HFF-Myc (cell line): ENCODE measurements at regions not wholly inside any gene's neighbourhood (a gene's known extent, or its start where the extent isn't known, plus 50 kb on each side); places are given as distances from the start of the nearest gene placed in this dataset.

Source experiments
- DNase-seq: peaks from one replicate; pipeline ENCODE4 v3.0.0-alpha.2; 2011; ENCODE audit warnings: low read depth; ENCODE audit errors: extremely low read depth
- H3K4me3 ChIP-seq: replicated peaks from 2 replicates; pipeline ENCODE4 v1.5.1; 2011; ENCODE audit warnings: low read depth, mild to moderate bottlenecking, control low read depth, low read length
- TF ChIP-seq, protein P1 (sequence below): IDR thresholded peaks from 2 replicates; pipeline ENCODE4 v1.5.1; 2012; ENCODE audit warnings: mild to moderate bottlenecking, low read depth, low read length, control low read depth; ENCODE audit errors: missing control alignments

DNA sequence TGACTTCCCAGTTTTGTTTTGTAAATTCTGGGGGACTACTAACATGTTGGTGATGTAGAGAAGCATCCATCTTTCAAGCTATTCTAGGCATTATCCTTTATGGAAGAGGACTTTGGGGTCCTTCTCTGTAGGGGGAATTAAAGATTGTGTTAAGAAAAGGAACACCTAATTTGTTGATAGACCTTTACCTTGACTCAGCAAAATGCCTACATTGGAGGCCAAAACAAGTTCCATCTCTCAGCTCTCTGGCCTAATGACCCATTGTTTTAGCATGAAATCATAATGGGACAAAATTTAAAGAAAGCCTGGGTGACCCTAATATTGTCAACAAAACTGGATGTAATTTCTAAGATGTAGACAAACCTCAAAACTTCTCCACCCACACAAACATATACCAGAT is 465.3 kb upstream of the SOX9 start:
- TF ChIP-seq, protein P1, sequence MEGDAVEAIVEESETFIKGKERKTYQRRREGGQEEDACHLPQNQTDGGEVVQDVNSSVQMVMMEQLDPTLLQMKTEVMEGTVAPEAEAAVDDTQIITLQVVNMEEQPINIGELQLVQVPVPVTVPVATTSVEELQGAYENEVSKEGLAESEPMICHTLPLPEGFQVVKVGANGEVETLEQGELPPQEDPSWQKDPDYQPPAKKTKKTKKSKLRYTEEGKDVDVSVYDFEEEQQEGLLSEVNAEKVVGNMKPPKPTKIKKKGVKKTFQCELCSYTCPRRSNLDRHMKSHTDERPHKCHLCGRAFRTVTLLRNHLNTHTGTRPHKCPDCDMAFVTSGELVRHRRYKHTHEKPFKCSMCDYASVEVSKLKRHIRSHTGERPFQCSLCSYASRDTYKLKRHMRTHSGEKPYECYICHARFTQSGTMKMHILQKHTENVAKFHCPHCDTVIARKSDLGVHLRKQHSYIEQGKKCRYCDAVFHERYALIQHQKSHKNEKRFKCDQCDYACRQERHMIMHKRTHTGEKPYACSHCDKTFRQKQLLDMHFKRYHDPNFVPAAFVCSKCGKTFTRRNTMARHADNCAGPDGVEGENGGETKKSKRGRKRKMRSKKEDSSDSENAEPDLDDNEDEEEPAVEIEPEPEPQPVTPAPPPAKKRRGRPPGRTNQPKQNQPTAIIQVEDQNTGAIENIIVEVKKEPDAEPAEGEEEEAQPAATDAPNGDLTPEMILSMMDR = no peak
- DNase-seq = no peak
- no peak overlapping the region for H3K4me3 ChIP-seq

DNA sequence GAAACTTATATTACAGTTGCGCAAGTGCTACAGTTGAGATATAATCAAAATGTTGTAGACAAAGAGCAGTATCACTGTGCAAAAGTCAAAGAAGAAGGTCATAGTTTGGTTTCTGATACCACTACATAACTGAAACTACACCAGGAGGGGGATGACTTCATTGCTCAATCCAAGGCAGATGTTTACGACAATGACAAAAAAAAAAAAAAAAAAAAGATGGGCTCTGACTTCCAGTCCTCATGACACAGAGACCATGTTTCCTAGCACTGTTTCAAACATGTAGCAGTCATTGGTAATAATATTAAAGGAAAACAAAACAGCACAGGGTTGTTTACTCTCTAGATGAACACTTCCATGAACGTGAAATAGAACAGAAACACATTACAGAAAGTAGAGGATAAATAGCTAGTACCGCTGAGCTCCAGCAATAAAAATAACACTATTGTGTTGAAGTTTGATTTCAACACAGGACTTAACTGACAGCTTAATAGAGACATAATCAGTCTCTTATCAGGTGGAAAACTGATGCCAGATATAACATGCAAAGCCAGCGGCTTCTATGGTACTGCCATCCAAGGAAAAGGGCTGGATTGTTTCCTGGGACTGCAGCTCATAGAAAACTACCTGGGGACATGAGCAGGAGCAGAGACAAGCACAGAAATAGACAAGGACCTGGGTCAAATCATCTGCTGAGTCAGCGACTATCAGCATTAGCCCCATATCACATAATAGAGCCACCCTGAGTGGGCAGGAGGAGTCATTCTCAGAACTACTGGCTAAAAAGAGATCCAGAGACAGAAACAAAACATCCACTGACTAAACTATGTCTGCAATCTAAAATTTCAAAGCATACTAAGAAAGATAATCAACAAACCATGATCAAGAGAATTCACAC is 463.6 kb upstream of the SOX9 start:
- DNase-seq = no peak
- no peak overlapping the region for H3K4me3 ChIP-seq
- TF ChIP-seq, protein P1 = no peak

- no peak for DNase-seq
- TF ChIP-seq, protein P1 = no peak
- no peak overlapping the region for H3K4me3 ChIP-seq
Measured at GRCh38 chr17:71658996-71659395, 461.8 kb upstream of the SOX9 start.

GRCh38 chr17:71664861-71665260 is 456.0 kb upstream of the SOX9 start:
- H3K4me3 ChIP-seq = no peak overlapping the region
- DNase-seq = no peak
- TF ChIP-seq, protein P1 = no peak

DNA sequence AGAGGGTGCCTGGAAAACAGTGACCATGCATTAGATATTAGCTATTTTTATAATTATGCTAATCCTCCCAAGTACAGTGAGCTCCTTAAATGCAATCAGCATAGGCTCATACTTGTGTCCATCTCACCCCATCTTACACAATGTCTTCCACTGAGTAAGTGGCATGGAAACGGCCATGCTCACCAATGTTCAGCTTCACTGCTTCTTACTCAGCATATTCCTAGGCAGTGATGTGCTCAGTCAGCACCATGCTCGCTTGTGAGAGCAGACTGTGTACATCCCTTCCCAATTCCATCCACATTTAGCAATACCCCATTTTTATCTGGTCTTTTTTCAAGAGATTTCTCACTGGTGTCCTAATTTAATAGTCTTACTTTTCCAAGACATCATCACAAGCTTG is 454.8 kb upstream of the SOX9 start:
- H3K4me3 ChIP-seq = no peak overlapping the region
- TF ChIP-seq, protein P1 = no peak
- no peak for DNase-seq

DNA sequence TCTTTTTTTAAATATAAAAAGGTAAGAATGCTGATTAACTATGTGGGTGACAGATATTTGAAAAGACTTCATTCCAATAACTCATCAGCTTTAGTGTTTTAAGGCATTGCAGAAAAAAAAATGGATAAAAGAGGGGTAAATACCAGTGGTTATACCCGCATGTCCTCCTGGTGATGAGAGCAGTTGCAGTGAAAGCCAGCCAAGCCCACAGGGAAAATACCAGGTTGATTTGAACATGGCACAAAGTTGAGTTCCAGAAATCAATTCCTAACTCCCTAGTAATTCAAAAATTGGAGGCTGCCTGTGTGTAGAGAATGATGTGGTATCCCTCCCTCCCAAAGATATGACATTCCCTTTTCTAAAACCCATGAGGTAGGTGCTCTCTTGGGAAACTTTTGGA is 453.2 kb upstream of the SOX9 start:
- no peak for DNase-seq
- H3K4me3 ChIP-seq = no peak overlapping the region
- TF ChIP-seq, protein P1 = no peak
